Adrenal gland (tissue), 9 donors: ENCODE measurements at regions not wholly inside any gene's neighbourhood (a gene's known extent, or its start where the extent isn't known, plus 50 kb on each side); places are given as distances from the start of the nearest gene placed in this dataset.

Experiments used
- DNase-seq, 7 donors: peaks; one replicate each; pipeline ENCODE4 v3.0.0-alpha.2; 2019 to 2020
- H3K27ac ChIP-seq, 5 donors: fragments of 200-600 bp; sonication (generic) in 4 of 5; 1 replicate in 3 of 5; 2 replicates in 2 of 5; pipeline versions ENCODE4 v1.5.1 to v1.8.0; 2016 to 2020; ENCODE audit warnings: mild to moderate bottlenecking in 1 of 5
- H3K27me3 ChIP-seq: fragments of 200-600 bp; 2 replicates; pipeline ENCODE4 v1.8.0; 2021
- H3K36me3 ChIP-seq, 2 donors: fragments of 200-600 bp; replicated peaks in 1 of 2; 1 replicate in 1 of 2; 2 replicates in 1 of 2; pipeline versions ENCODE4 v1.5.1 to v1.8.0; 2018 to 2022
- H3K4me1 ChIP-seq, 2 donors: fragments of 200-600 bp; replicated peaks in 1 of 2; 1 replicate in 1 of 2; 2 replicates in 1 of 2; pipeline versions ENCODE4 v1.5.1 to v1.8.0; 2018 to 2021
- H3K4me3 ChIP-seq, 4 donors: fragments of 200-600 bp; sonication (generic) in 3 of 4; one replicate each; pipeline ENCODE4 v1.5.1; 2016 to 2018
- H3K9me3 ChIP-seq, 3 donors: fragments of 200-600 bp; sonication (generic) in 1 of 3; replicated peaks in 1 of 3; 1 replicate in 2 of 3; 2 replicates in 1 of 3; pipeline versions ENCODE4 v1.5.1 to v1.8.0; 2016 to 2021
- POLR2A ChIP-seq, 2 donors: fragments of 450-650 bp; IDR thresholded peaks; one replicate each; pipeline ENCODE4 v1.6.1; 2017; ENCODE audit warnings: antibody characterized with exemption in 2 of 2, mild to moderate bottlenecking in 2 of 2, moderate library complexity in 1 of 2
- WGBS, 4 donors: extraction: QIAGEN DNeasy Blood & Tissue Kit in 2 of 4; methylation state at CpG; one replicate each; pipeline versions ENCODE4 v1.1.5 to v1.1.7; 2013 to 2017; 5-methylcytosine and 5-hydroxymethylcytosine counted together
- intact Hi-C, 2 donors: fragments of 100-400 bp; cut with DNase I; formaldehyde crosslinking; loops; one replicate each; pipeline versions ENCODE4 v1.14.1 to v1.15.0; 2022 to 2023
- TF ChIP-seq, protein P1 (sequence below), 6 experiments: fragments of 450-650 bp in 4 of 6; fragments of 200-600 bp in 2 of 6; sonication (generic) in 1 of 6; IDR thresholded peaks; 1 replicate in 5 of 6; 2 replicates in 1 of 6; pipeline versions ENCODE4 v1.5.1 to v1.8.0; 2016 to 2021; ENCODE audit warnings: antibody characterized with exemption in 6 of 6, mild to moderate bottlenecking in 2 of 6, moderate library complexity in 1 of 6
- donor health status: healthy with polysubstance abuse.
- donor health status: Bipolar disorder and iron deficiency.
- donor health status: DM: yes; HTN: yes; CAD: no.
- donor health status: DM: no; HTN: no; CAD: no.
- donor health status: DM: no; HTN: no; CAD: no.

- intact Hi-C loops, result no loop called here
- Histone ChIP-seq H3K27ac (no peak overlapping the region), H3K27me3 (no peaks in the 10 kb centered on the region), H3K4me3 (no peak overlapping the region), H3K4me1 (peaks cover 0 to 3% of the 10 kb centered on the region in 2 donors), H3K36me3 (no peaks in the 10 kb centered on the region), H3K9me3 (no peaks in the 10 kb centered on the region)
- no peak for TF ChIP-seq POLR2A (IDR thresholded peaks at IDR 0.05)
- TF ChIP-seq, protein P1, sequence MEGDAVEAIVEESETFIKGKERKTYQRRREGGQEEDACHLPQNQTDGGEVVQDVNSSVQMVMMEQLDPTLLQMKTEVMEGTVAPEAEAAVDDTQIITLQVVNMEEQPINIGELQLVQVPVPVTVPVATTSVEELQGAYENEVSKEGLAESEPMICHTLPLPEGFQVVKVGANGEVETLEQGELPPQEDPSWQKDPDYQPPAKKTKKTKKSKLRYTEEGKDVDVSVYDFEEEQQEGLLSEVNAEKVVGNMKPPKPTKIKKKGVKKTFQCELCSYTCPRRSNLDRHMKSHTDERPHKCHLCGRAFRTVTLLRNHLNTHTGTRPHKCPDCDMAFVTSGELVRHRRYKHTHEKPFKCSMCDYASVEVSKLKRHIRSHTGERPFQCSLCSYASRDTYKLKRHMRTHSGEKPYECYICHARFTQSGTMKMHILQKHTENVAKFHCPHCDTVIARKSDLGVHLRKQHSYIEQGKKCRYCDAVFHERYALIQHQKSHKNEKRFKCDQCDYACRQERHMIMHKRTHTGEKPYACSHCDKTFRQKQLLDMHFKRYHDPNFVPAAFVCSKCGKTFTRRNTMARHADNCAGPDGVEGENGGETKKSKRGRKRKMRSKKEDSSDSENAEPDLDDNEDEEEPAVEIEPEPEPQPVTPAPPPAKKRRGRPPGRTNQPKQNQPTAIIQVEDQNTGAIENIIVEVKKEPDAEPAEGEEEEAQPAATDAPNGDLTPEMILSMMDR (IDR thresholded peaks at IDR 0.05), result no peak
- WGBS, 4 donors, result 75 to 89% (median 84%) methylated on average over 10 to 13 of the region's 13 CpGs
- DNase-seq, result no peak
These were observed 175.4 kb downstream of the CTTN start for GRCh38 chr11:70573701-70574151.

- Histone ChIP-seq H3K36me3 (no peaks in the 10 kb centered on the region), H3K4me3 (no peak overlapping the region), H3K9me3 (no peaks in the 10 kb centered on the region), H3K27me3 (no peaks in the 10 kb centered on the region), H3K27ac (no peak overlapping the region), H3K4me1 (no peaks in the 10 kb centered on the region)
- 89 to 100% (median 91%) methylated on average over 9 to 12 of the region's 12 CpGs for WGBS, 4 donors
- TF ChIP-seq, protein P1 (IDR thresholded peaks at IDR 0.05), result no peak
- no peak for TF ChIP-seq POLR2A (IDR thresholded peaks at IDR 0.05)
- intact Hi-C loops, result no loop called here
- no peak for DNase-seq
These were observed 176.5 kb downstream of the CTTN start for GRCh38 chr11:70574725-70575347.

DNA sequence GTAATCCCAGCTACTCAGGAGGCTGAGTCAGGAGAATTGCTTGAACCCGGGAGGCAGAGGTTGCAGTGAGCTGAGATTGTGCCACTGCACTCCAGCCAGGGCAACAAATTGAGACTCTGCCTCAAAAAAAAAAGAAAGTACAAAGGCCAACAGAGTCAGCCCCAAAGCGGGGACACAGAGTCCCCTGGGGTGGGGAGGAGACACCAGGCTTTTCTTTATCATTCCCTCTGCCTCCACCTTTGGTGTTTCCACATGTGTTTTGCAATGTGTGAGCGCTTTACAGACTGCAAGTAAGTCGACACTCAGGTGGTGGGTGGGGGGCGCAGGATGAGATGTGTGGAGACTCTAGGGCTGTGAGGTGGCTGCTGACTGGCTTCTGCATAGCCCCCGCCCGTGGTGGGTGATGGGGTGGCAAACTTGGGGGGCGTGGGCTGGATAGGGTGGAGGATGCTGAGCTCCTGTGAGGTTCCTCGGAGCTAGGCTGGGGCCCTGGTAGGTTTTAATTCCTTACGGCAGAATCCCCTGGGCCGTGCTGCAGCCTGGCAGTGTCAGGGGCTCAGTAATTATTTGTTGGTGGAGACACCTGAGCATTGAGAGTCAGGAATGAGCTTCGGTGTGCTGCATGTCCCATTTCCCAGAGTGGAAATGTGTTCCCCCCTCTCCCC lies 177.2 kb downstream of the CTTN start:
- 85 to 93% (median 89%) methylated on average over 8 to 12 of the region's 12 CpGs for WGBS, 4 donors
- H3K27ac ChIP-seq, result no peak overlapping the region
- no peaks in the 10 kb centered on the region for H3K9me3 ChIP-seq
- no peak for DNase-seq
- H3K27me3 ChIP-seq, result no peaks in the 10 kb centered on the region
- TF ChIP-seq POLR2A (IDR thresholded peaks at IDR 0.05), result no peak
- TF ChIP-seq, protein P1 (IDR thresholded peaks at IDR 0.05), result no peak
- no peak overlapping the region for H3K4me3 ChIP-seq
- no peaks in the 10 kb centered on the region for H3K4me1 ChIP-seq
- intact Hi-C loops, result no loop called here
- no peaks in the 10 kb centered on the region for H3K36me3 ChIP-seq

GRCh38 chr11:70577258-70577603 lies 178.9 kb downstream of the CTTN start:
- H3K27ac ChIP-seq, result no peak overlapping the region
- TF ChIP-seq POLR2A (IDR thresholded peaks at IDR 0.05), result no peak
- TF ChIP-seq, protein P1 (IDR thresholded peaks at IDR 0.05), result no peak
- H3K27me3 ChIP-seq, result no peaks in the 10 kb centered on the region
- H3K9me3 ChIP-seq, result no peaks in the 10 kb centered on the region
- DNase-seq, result no peak
- H3K4me1 ChIP-seq, result no peaks in the 10 kb centered on the region
- WGBS, 4 donors, result 74 to 82% (median 79%) methylated on average over 6 to 7 of the region's 7 CpGs
- intact Hi-C loops, result no loop called here
- no peak overlapping the region for H3K4me3 ChIP-seq
- no peaks in the 10 kb centered on the region for H3K36me3 ChIP-seq
